ENCODE measurements at regions not wholly inside any gene's neighbourhood (a gene's known extent, or its start where the extent isn't known, plus 50 kb on each side); places are given as distances from the start of the nearest gene placed in this dataset.

DNA sequence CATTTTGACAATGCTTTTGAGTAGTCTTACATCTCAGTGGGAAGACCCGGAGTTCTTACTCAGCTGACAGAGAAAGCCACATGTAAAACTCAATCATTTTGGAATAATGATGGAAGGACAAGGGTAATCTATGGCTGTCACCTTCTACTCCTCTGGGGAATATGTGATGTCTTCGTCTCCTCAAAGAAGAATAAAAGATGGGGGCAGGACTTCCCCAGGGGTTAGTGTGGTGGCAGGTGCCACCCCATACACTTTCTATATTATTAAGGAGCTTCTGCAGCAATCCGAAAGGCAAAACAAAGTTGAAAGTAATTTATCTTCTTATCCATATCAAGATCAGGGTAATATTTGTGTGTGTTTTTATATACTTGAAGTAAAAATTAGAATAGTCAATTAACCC, 180.4 kb upstream of the TOPAZ1 start:
- no peak overlapping the region for H3K4me3 ChIP-seq (ENCODE audit: low read depth, low read length)
- TF ChIP-seq, protein P1, sequence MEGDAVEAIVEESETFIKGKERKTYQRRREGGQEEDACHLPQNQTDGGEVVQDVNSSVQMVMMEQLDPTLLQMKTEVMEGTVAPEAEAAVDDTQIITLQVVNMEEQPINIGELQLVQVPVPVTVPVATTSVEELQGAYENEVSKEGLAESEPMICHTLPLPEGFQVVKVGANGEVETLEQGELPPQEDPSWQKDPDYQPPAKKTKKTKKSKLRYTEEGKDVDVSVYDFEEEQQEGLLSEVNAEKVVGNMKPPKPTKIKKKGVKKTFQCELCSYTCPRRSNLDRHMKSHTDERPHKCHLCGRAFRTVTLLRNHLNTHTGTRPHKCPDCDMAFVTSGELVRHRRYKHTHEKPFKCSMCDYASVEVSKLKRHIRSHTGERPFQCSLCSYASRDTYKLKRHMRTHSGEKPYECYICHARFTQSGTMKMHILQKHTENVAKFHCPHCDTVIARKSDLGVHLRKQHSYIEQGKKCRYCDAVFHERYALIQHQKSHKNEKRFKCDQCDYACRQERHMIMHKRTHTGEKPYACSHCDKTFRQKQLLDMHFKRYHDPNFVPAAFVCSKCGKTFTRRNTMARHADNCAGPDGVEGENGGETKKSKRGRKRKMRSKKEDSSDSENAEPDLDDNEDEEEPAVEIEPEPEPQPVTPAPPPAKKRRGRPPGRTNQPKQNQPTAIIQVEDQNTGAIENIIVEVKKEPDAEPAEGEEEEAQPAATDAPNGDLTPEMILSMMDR (IDR thresholded peaks at IDR 0.05; ENCODE audit: insufficient read depth, low read depth, low read length): no peak
- DNase-seq (ENCODE audit: low read depth): no peak

DNA sequence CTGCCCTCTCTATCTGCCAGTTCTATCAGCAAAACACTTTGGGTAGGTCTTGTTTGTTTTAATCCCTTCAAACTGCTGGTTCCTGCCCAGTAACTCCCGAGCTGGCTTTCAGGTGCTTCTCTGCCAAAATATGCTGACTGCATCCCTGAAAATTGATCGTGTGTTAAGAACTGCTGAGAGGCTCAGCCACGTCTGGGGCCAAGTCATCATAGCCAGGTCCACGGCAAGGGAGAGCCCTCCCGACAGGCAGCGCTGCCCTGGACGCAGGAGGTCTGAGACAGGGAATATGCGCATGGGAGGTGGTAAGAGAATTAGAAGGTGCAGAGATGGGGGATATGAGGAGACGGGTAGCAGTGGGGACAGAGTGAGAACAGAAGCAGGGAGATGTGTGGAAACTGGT, 179.7 kb upstream of the TOPAZ1 start:
- no peak for DNase-seq (ENCODE audit: low read depth)
- H3K4me3 ChIP-seq (ENCODE audit: low read depth, low read length): no peak overlapping the region
- TF ChIP-seq, protein P1 (IDR thresholded peaks at IDR 0.05; ENCODE audit: insufficient read depth, low read depth, low read length): no peak

DNA sequence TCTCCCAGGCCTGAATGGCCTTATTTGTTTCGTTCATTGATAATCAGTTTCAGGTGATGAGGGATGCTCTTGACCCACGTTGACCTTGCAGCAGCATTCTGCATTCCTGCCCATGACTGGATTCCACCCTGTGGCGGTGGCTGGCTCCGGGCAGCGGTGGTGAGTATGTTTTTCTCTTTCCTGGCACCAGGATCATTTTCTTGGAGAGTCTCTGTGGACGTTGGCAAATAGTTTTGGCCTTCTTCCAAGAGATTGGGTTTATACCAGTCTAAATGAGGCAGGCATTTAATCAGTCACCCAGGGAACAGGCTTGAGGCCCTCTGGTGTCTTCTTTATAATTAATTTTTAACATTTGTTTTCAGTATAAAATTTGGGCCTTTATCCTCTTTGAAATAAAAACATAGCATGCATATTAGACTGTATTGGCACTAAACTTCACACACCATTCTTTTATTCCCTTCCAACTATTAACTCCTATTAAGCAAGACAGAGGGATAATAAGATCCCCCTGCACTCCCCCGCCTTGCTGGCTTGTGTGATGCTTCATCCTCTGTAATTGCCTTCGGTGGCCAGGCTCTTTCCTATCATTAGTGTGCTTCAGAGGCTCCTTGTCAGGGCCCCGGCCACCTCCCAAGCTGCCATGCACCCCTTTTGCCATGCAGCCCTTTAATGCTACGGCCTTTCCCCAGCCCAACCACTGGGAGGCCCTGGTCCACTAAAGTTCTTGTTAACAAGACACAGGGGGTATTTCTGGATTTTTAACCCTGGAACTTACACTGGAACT, 176.2 kb upstream of the TOPAZ1 start:
- TF ChIP-seq, protein P1 (IDR thresholded peaks at IDR 0.05; ENCODE audit: insufficient read depth, low read depth, low read length): no peak
- H3K4me3 ChIP-seq (ENCODE audit: low read depth, low read length): no peak overlapping the region
- no peak for DNase-seq (ENCODE audit: low read depth)

DNA sequence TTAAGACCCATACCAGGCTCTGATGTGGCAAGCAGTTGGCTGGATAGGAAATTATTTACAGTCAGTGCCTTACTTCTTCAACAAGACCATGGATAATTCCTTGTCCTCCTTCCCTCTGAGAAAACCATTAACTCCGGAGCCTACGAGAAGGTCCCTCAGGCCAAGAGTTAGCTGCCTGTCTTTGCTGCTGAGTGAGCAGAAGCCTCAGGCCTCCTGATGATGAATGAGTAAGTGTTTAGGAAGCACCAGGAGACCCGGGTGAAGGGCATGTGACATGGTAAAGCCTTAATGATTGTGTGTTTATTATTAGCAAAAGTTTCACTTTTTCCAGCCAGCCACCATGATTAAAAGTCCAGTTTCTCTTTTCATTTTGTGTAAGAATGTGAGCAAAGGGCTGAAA, 174.9 kb upstream of the TOPAZ1 start:
- no peak overlapping the region for H3K4me3 ChIP-seq (ENCODE audit: low read depth, low read length)
- TF ChIP-seq, protein P1 (IDR thresholded peaks at IDR 0.05; ENCODE audit: insufficient read depth, low read depth, low read length): no peak
- no peak for DNase-seq (ENCODE audit: low read depth)

DNA sequence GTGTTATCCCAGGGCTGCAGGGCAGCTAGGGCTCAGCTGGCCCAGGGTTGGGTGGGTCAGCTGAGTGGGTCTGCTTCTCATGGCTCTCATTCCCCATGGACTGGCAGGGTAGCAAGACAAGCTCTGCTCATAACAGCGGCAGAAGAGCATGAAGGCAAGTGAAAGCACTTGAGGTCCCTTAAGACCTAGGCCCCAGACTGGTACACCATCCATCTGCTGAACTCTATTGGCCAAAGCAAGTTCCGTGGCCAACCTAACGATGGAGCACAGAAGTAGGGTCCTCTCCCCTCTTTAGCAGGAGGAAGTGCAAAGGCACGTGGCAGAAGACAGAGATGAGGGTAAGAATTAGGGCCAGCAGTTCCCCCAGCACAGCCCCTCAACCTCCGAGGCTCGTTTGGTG, 174.3 kb upstream of the TOPAZ1 start:
- H3K4me3 ChIP-seq (ENCODE audit: low read depth, low read length): no peak overlapping the region
- TF ChIP-seq, protein P1 (IDR thresholded peaks at IDR 0.05; ENCODE audit: insufficient read depth, low read depth, low read length): no peak
- no peak for DNase-seq (ENCODE audit: low read depth)

DNA sequence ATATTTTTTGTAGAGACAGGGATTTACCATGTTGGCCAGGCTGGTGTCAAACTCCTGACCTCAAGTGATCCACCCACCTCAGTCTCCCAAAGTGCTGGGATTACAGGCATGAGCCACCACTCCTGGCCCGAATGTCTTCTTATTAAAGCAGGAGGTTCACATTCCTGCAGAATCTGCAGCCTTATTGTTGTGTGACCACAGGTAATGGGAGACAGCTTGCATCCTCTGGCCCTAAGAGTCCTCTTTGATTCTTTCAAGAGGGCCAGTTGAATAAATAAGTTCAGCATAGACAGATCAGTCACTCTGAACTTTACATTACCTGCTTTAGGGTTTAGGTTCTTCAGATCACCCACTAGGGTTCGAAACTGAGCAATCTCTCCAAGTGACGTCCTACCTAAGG, 172.9 kb upstream of the TOPAZ1 start:
- TF ChIP-seq, protein P1 (IDR thresholded peaks at IDR 0.05; ENCODE audit: insufficient read depth, low read depth, low read length): no peak
- no peak for DNase-seq (ENCODE audit: low read depth)
- H3K4me3 ChIP-seq (ENCODE audit: low read depth, low read length): no peak overlapping the region

DNA sequence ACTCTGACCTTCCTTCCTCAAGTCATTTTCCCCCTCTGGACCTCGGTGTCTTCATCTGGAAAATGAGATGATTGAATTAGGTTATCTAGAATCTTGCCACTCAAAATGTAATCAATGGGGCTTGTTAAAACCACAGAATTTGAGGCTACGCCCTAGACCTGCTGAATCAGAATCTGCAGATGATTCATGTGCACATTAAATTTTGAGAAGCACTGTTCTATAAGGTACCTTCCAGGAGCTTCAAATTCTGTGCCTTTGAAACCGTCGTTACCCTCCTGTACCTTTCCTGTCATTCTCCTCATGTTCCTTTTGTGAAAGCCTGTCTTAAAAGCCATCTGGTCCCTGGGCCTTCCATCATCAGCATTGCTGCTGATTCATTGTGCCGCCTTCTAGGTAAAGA, 172.4 kb upstream of the TOPAZ1 start:
- DNase-seq (ENCODE audit: low read depth): no peak
- TF ChIP-seq, protein P1 (IDR thresholded peaks at IDR 0.05; ENCODE audit: insufficient read depth, low read depth, low read length): no peak

More for the DNA sequence above, 172.4 kb upstream of the TOPAZ1 start:
- H3K4me3 ChIP-seq (ENCODE audit: low read depth, low read length): no peak overlapping the region

Data from fibroblast of villous mesenchyme (primary cell).